ENCODE measurements at regions not wholly inside any gene's neighbourhood (a gene's known extent, or its start where the extent isn't known, plus 50 kb on each side); places are given as distances from the start of the nearest gene placed in this dataset.

DNA sequence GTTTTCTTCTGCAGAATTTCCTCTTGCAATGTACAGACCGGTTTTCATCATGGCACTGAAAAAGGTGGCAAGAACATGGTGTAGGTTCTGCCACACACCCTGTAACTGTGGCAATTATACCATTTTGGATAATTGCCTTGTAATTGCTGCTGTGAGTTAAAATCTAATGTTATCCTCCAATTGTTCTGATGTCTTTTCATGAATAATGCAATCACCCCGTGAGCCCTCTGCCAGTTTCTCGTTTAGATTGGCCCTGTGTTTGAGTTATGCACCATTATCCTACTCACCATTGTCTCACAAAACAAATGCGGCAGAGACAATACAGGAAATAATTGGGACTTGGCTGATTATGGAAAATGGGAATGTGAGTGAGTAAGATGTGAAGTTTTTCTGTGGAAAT is 61.8 kb upstream of the MTNR1B start (continued):
- TF ChIP-seq EGR1 (IDR thresholded peaks at IDR 0.05; ENCODE audit: borderline replicate concordance, low read depth, low read length) (no peak), KDM4A (IDR thresholded peaks at IDR 0.05; ENCODE audit: low read depth, low read length, severe bottlenecking) (no peak)
